ENCODE measurements at regions not wholly inside any gene's neighbourhood (a gene's known extent, or its start where the extent isn't known, plus 50 kb on each side); places are given as distances from the start of the nearest gene placed in this dataset.
"Not testable (repeated sequence)": the region's sequence is repeated elsewhere in the genome, so short reads cannot be mapped to it uniquely, and the experiment has no call there.

DNA sequence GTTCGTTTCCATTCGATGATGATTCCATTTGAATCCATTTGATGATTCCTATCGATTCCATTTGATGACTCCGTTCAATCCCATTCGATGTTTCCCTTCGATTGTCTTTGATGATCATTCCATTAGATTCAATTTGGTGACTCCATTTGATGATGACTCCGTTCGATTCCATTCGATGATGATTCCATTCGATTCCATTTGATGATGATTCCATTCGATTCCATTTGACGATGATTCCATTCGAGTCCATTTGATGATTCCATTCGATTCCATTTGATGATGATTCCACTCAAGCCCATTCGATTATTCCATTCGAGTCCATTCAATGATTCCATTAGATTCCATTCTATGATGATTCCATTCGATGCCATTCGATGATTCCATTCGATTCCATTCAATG lies 2730.6 kb downstream of the RPIA start:
- not testable (repeated sequence) for DNase-seq

DNA sequence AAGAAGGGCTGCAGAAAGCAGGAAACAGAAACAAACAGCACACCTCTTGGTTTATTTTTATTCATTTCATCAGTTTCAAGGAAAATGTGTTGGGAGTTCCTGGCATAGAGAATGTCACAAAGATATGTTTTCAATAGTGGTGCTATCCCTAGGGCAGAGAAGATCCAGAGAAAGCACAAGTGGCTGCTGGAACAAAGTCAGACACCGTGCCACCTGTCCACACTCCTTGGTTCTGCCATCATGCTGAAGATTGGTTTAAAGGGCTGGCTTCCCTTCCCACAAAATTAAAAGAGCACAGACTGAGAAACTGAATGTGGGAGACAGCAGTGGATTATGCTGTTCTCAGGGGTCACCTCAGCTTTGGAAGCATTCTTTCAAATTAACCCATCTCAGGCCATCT lies 2735.7 kb downstream of the RPIA start:
- DNase-seq, result not testable (repeated sequence)

DNA sequence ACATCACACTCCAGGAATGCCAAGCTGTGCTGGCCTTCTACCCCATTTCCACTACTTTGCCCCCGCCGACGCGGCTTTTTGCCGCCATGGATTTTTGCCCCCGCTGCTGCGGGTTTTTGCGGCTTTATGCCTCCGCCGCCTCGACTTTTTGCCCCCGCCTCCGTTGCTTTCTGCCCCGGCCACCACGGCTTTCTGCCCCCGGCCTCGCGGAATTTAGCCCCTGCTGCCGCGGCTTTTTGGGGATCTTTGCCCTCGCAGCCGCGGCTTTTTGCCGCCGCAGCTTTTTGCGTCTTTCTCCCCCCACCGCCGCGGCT lies 2750.4 kb downstream of the RPIA start:
- DNase-seq, result not testable (repeated sequence)

DNA sequence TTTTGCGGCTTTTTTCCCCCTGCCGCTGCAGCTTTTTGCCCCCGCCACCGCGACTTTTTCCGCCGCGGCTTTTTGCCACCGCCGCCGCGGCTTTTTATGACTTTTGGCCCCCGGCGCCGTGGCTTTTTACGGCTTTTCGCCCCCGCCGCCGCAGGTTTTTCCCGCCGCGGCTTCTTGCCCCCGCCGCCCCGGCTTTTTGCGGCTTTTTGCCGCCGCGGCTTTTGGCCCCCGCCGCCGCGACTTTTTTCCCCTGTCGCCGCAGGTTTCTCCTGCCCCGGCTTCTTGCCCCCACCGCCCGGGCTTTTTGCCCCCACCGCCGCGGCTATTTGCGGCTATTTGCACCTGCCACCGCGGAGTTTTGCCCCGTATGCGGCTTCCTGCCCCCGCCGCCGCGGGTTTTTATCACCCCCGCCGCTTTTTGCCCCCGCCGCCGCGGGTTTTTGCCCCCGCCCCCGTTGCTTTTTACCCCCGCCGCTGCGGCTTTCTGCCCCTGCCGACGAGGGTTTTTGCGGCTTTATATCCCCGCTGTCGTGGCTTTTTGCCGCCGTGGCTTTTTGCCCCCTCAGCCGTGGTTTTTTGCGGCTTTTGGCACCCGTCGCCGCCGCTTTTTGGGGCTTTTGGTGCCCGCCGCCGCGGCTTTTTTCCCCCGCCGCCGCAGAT lies 2750.9 kb downstream of the RPIA start:
- DNase-seq, result peak; percentile 17

DNA sequence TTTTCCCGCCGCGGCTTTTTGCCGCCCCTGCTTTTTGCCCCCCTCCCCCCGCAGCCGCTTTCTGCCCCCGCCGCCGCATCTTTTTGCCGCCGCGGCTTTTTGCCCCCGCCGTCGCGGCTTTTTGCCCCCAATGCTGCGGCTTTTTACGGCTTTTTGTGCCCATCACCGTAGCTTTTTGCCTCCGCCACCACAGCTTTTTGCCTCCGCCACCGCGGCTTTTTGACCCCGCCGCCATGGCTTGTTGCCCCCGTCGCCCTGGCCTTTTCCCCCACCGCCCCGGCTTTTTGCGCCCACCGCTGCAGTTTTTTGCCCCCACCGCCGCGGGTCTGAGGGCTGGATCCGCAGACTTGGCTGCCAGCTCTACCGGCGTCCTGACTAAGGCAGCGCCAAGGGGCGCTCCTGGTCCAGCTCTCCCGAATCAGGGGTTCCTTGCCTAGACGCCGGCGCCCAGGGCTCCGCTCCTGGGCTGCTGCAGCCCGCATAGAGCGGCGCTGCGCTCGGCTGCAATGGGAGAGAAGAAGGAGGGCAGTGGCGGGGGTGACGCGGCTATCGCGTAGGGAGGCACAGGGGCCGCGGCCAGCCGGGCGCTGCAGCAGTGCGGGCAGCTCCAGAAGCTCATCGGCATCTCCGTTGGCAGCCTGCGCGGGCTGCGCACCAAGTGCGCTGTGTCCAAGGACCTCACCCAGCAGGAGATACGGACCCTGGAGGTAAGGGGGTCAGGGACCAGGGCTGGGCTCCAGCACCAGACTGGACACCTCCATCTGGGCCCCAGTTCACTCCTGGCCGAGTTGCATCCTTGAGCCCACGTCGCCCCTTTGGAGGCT lies 2751.6 kb downstream of the RPIA start:
- not testable (repeated sequence) for DNase-seq

DNA sequence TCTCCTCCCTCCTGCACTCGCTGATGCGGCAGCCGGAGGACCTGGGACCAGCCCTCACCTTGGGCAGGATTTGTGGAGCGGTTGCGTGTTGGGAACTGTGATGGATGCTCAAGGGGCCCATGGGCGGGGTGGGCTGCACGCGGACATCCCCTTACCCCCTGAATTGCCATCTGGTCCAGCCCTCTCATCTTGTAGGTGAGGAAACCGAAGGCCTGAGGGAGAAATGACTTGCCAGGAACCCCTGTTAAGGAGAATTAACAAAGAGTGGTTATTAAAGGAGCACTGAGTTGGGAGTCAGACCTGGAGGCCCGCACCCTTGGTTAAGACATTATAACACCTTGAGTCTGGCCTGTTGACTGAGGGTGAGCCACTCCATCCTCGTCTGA lies 2752.2 kb downstream of the RPIA start:
- DNase-seq, result not testable (repeated sequence)

DNA sequence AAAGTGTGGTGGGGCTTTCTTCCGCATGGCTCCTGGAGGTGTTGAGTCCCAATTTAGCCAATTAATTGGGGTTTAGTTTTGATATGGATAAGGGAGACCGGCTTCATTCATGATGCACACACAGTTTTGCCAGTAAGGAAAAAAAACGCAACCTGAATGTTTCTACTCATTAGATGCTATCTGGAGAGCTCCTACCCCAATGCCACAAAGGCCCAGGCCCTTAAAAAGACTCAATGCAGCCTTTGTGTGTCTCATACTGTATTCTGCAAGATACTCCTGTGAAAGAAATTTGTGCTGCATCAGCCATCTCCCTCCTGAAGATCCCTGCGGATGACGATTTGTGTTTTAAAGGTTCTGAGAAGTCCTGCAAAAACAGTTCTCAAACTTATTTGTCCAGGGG lies 2754.2 kb downstream of the RPIA start:
- DNase-seq, result not testable (repeated sequence)

DNA sequence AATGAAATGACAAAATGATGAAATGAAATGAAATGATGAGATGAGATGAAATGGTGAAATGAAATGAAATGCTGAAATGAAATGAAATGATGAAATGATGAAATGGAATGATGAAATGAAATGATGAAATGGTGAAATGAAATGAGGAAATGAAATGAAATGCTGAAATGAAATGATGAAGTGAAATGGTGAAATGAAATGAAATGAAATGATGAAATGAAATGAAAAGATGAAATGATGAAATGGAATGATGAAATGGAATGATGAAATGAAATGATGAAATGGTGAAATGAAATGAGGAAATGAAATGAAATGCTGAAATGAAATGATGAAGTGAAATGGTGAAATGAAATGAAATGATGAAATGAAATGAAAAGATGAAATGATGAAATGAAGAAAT lies 2755.0 kb downstream of the RPIA start:
- DNase-seq, result not testable (repeated sequence)

DNA sequence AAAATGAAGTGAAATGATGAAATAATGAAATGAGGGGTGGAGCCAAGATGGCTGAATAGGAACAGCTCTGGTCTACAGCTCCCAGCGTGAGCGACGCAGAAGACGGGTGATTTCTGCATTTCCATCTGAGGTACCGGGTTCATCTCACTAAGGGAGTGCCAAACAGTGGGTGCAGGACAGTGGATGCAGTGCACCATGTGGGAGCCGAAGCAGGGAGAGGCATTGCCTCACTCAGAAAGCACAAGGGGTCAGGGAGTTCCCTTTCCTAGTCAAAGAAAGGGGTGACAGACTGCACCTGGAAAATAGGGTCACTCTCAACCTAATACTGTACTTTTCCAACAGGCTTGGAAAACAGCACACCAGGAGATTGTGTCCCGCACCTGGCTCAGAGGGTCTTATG lies 2755.4 kb downstream of the RPIA start:
- not testable (repeated sequence) for DNase-seq

DNA sequence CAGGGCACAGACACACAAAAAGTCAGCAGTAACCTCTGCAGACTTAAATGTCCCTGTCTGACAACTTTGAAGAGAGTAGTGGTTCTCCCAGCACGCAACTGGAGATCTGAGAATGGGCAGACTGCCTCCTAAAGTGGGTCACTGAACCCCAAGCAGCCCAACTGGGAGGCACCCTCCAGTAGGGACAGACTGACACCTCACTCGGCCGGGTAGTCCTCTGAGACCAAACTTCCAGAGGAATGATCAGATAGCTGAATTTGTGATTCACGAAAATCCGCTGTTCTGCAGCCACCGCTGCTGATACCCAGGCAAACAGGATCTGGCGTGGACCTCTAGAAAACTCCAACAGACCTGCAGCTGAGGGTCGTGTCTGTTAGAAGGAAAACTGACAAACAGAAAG lies 2756.0 kb downstream of the RPIA start:
- not testable (repeated sequence) for DNase-seq

DNA sequence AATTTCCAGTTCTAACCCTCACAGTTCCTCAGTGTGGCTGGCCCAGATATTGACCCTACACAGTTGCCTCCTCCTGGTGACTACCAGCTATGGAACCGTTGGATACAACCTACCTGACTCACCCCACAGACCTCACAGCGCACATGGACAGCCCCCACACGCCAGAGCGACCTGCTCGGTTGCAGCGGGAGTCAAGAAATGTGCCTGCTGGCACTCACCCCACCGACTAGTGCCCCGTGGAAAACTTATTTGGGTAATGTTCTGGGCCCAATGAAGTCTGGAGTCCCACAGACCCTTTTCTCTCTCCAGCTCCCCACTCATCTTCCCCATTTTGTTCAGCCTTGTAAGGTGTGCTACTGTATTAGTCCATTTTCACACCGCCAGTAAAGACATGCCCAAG lies 2770.8 kb downstream of the RPIA start:
- not testable (repeated sequence) for DNase-seq

DNA sequence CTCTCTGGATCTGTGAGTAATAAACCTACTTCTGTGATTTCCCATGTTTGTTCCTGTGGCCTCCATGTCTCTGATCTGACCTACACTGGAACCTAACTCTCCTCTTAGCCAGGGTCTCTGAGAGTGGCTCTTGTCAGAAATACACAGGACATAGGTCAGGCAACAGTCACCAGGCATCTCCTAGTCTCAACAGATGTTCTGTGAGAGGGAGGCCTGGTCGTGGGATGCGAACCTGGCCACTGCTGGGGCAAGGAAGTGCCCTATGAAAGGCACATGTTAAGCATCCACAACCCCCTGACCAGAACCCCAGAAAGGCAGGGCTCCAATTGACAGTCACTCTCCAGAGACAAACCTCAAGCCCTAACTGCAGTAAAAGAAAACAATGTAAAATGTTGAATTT lies 2771.5 kb downstream of the RPIA start:
- DNase-seq, result not testable (repeated sequence)

DNA sequence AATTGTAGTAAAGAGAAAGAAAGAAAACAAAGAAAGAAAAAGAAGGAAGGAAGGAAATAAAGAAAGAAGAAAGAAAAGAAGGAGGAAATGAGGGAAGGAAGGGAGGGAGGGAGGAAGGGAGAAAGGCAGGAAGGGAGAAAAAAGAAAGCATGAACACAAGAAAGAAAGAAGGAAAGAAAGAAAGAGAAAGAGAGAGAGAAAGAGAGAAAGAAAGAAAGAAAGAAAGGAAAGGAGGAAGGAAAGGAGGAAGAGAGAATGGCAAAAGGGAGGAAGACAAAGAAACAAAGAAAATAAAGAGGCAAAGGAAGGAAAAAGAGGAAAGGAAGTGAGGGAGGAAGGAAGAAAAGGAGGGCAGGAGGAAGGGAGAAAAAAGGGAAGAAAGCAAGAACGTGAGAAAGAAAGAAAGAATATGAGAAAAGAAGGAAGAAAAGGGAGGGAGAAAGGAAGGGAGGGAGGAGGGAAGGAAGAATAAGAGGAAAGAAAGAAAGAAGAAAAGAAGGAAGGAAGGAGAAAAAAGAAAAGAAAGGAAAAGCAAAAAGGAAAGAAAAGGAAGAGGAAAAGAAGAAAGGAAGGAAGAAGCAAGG lies 2775.4 kb downstream of the RPIA start:
- not testable (repeated sequence) for DNase-seq

DNA sequence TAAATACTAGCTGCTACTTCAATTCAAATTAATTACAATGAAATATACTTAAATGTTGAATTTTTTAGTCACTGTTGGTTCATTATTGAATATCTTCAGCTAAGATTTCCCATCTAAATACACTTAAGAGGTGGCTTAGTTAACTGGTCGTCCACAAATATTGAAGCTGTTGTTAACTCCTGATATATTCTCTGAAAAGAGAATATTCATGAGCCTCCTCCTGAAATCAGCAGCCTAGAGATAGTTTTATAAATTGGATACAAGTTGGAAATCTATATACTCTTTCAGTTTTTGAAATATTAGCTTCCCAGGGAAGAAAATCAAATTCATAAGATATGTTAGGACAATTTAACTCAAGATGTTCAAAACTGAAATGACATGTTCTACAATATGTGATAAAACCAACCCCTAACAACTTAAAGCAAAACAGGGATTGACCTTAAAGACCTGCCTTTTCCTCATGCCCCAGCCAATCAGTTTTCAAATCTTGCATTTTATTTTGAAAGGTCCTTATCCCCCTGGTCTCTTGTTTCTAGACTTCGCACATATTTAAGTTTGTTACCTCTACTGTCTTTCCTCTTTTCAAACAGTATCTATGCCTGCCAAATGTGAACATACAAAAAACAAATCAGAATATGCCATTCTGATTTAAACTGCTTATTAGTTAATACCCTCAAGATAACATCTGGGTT lies 2784.9 kb downstream of the RPIA start:
- not testable (repeated sequence) for DNase-seq

DNA sequence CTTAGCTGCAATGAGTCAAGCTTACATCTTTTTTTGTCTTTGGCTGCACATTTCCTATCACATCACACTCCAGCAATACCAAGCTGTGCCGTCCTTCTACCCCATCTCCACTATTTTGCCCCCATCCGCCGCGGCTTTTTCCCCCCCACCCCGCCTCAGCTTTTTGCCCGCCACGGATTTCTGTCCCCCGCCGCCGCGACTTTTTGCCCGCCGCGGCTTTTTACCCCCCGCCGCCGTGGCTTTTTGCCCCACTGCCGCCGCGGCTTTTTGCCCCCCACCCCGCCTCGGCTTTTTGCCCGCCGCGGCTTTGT lies 2785.4 kb downstream of the RPIA start:
- peak; percentile 8 for DNase-seq

DNA sequence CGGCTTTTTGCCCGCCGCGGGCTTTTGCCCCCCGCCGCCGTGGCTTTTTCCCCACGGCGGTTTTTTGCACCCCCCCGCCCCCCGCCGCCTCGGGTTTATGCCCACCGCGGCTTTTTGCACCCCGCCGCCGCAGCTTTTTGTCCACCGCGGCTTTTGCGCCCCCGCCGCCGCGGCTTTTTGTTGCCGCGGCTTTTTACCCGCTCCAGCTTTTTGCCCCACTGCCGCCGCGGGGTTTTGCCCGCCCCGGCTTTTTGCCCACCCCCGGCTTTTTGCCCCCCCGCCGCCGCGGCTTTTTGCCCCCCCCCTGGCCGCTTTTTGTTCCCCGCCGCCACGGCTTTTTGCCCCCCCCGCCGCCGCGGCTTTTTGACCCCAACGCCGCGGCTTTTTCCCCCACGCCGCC lies 2785.8 kb downstream of the RPIA start:
- peak; percentile 13 for DNase-seq

DNA sequence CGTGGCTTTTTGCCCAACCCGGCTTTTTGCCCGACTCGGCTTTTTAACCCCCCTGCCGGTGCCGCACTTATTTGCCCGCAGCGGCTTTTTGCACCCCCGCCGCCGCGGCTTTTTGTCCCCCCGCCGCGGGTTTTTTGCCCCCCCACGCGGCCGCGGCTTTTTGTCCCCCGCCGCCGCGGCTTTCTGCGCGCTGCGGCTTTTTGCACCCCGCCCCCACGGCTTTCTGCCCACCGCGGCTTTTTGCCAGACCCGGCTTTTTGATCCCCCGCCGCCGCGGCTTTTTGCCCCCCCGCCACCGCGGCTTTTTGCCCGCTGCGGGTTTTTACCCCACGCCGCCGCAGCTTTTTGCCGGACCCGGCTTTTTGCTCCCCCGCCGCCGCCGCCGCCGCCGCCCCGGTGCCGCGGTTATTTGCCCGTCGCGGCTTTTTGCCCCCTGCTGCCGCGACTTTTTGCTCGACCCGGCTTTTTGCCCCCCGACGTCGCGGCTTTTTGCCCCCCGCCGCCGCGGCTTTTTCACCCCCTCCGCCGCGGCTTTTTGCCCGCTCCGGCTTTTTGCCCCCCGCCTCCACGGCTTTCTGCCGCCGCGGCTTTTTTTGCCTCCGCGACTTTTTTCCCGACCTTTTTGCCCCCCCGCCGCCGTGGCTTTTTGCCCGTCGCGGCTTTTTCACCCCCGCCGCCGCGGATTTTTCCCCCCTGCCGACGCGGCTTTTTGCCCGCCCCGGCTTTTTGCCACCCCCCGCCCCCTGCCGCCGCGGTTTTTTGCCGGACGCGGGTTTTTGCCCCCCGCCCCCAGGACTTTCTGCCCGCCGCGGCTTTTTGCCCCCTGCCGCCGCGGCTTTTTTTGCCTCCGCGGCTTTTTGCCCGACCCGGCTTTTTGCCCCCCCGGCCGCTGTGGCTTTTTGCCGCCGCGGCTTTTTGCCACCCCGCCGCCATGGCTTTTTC lies 2786.5 kb downstream of the RPIA start:
- DNase-seq, result peak; percentile 49

DNA sequence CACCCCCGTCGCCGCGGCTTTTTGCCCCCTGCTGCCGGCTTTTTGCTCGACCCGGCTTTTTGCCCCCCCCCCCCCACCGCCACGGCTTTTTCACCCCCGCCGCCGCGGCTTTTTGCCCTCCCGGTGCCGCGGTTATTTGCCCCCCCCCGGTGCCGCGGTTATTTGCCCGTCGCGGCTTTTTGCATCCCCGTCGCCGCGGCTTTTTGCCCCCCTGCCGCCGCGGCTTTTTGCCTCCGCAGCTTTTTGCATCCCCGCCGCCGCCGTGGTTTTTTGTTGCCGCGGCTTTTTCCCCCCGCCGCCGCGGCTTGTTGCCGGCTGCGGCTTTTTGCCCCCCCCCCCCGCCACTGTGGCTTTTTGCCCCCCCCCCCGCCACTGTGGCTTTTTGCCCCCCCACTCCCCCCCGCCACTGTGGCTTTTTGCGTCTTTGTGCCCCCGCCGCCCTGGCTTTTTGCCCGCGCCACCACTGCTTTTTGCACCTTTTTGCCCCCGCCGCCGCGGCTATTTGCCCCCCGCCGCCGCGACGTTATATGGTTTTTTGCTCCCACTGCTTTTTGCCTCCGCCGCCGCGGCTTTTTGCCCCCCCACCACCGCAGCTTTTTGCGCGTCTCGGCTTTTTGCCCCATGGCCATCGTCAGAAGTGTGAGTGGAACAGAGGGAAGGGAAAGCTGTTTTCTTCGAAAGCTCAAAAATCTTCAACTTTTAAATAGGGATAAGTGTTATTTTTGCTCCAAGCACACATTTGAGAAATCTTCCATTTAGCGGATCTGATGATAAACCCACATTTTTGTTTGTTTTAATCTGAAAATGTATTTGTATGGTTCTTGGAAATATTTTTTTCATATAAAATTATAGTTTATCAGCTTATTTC lies 2787.6 kb downstream of the RPIA start:
- DNase-seq, result peak; percentile 23

DNA sequence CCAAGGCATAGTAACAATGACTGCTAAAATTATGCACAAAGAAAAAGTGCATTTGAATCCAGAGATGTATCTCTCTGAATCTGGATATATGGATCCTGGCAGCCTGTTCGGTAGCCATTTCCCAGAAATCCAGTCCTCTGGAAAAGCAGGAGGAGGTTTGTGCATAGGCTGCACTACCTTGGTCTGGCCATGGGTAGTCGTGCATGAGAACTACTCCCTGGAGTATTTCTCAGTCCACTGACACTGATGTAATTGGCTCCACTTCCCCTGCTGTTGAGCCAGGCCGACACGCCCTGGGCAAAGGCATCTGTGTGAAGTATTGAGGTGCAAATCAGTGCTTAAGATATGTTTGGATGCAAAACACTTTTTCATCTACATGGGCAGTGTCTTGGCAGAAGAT lies 2793.8 kb downstream of the RPIA start:
- DNase-seq, result not testable (repeated sequence)

DNA sequence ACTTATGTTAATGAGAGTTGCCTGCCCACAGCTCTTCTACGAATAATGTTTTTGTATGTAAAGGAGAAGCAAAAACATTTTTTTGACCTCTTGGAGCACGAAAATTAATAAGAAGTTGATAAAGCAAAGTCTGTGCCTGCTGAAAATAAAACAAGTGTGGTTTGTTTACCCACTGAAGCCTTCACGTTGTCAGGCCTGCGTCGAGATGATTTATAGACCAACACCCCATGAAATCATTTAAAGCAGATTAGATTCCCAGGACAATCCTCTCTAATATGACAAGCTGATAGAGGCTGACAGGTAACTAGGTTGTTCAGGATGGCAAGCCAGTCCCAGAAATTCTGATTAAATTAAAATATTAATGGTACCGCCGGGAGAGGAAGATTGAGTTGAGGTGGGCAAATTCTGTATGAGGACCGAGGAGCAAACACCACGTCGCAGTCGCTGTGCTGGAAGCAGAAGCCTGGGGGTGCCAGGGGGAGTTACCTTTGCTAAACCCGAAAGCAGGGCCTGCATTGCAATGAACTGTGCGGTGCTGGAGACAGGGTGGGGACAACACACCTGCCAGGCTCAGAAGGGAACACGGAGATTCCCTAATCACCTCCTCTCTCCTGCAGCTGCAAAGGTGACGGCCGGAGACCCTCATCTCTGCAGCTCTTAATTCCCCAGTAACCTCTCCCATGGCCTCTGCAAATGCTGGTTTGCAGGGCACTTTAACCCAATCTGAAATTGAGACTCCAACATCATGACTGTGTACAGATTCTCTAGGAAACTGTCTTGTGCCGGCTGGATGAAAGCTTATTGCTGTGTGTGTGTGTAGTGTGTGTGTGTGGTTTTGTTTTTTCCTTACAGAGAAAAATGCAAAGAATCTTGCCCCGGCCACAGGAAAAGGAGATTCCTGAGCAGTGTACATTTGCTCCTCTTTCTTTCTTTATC lies 2805.9 kb downstream of the RPIA start:
- DNase-seq, result not testable (repeated sequence)
